ENCODE measurements at regions not wholly inside any gene's neighbourhood (a gene's known extent, or its start where the extent isn't known, plus 50 kb on each side); places are given as distances from the start of the nearest gene placed in this dataset.

DNA sequence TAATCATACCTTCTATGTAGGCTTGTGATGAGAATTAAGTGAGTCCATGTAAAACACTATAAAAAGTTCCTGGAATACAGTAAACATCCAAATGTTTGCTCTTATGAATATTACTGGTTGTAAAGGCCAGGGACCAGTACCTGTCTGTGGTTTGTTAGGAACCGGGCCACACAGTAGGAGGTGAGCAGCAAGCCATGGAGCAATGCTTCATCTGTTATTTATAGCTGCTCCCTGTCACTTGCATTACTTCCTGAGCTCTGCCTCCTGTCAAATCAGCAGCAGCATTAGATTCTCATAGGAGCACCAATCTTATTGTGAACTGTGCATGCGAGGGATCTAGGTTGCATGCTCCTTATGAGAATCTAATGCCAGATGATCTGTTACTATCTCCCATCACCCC lies 662.0 kb upstream of the ANKRD30A start:
- TF ChIP-seq, protein P1, sequence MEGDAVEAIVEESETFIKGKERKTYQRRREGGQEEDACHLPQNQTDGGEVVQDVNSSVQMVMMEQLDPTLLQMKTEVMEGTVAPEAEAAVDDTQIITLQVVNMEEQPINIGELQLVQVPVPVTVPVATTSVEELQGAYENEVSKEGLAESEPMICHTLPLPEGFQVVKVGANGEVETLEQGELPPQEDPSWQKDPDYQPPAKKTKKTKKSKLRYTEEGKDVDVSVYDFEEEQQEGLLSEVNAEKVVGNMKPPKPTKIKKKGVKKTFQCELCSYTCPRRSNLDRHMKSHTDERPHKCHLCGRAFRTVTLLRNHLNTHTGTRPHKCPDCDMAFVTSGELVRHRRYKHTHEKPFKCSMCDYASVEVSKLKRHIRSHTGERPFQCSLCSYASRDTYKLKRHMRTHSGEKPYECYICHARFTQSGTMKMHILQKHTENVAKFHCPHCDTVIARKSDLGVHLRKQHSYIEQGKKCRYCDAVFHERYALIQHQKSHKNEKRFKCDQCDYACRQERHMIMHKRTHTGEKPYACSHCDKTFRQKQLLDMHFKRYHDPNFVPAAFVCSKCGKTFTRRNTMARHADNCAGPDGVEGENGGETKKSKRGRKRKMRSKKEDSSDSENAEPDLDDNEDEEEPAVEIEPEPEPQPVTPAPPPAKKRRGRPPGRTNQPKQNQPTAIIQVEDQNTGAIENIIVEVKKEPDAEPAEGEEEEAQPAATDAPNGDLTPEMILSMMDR (IDR thresholded peaks at IDR 0.05): no peak
- no peak for TF ChIP-seq POLR2A (IDR thresholded peaks at IDR 0.05)

Data from upper lobe of left lung (tissue), 4 donors.